Spinal cord (tissue), 9 donors: ENCODE measurements at regions not wholly inside any gene's neighbourhood (a gene's known extent, or its start where the extent isn't known, plus 50 kb on each side); places are given as distances from the start of the nearest gene placed in this dataset.
A peak's percentile ranks its signal among the peaks of the same experiment; 100 is the strongest.

Experiments
- DNase-seq, 6 donors: peaks; one replicate each; pipeline versions ENCODE4 v3.0.0 to v3.0.0-alpha.2; 2013 to 2015; ENCODE audit warnings: low spot score in 6 of 6, low read depth in 4 of 6
- H3K27ac ChIP-seq: one replicate; pipeline ENCODE4 v1.5.1; 2013; ENCODE audit warnings: low read depth, low read length, control low read depth
- H3K27me3 ChIP-seq: one replicate; pipeline ENCODE4 v1.6.1; 2013; ENCODE audit warnings: low read length; ENCODE audit not compliant: control insufficient read depth, insufficient read depth
- H3K36me3 ChIP-seq: one replicate; pipeline ENCODE4 v1.6.1; 2013; ENCODE audit warnings: low read length; ENCODE audit not compliant: control insufficient read depth, insufficient read depth
- H3K4me1 ChIP-seq: one replicate; pipeline ENCODE4 v1.6.1; 2013; ENCODE audit warnings: low read length; ENCODE audit not compliant: control insufficient read depth, insufficient read depth
- H3K4me3 ChIP-seq: one replicate; pipeline ENCODE4 v1.5.1; 2013; ENCODE audit warnings: low read depth, low read length, control low read depth
- H3K9me3 ChIP-seq: one replicate; pipeline ENCODE4 v1.6.1; 2013; ENCODE audit warnings: low read length; ENCODE audit not compliant: control insufficient read depth, insufficient read depth
- WGBS: methylation state at CpG from one replicate; pipeline ENCODE4 v1.1.5; 2013; ENCODE audit warnings: missing lambda C conversion rate; ENCODE audit not compliant: insufficient coverage; 5-methylcytosine and 5-hydroxymethylcytosine counted together
- donor health status: healthy.

DNA sequence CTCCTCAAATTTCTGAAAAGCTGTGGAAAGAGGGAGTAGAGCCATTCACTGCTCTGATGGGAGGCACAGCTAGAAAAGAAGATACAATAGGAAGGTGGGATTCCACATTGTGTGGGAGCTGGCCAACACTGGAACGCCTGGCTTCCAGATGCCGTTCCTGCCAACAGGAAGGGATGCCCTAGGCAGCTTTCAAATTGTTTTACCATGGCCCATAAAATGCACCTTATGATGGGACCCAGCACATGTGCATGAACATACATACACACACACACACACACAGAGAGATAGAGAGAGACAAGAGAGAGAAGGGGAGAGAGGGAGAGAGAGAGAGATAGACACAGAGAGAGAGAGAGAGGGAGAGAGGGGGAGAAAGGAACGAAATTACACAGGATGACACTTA, 86.1 kb upstream of the BZW1 start:
- no peak for DNase-seq
- no CpG with 5 or more reads among the region's 3 CpGs for WGBS
- Histone ChIP-seq H3K4me3 (no peak overlapping the region), H3K36me3 (no peaks in the 10 kb centered on the region), H3K4me1 (no peaks in the 10 kb centered on the region), H3K9me3 (no peaks in the 10 kb centered on the region), H3K27ac (no peak overlapping the region), H3K27me3 (no peaks in the 10 kb centered on the region)

DNA sequence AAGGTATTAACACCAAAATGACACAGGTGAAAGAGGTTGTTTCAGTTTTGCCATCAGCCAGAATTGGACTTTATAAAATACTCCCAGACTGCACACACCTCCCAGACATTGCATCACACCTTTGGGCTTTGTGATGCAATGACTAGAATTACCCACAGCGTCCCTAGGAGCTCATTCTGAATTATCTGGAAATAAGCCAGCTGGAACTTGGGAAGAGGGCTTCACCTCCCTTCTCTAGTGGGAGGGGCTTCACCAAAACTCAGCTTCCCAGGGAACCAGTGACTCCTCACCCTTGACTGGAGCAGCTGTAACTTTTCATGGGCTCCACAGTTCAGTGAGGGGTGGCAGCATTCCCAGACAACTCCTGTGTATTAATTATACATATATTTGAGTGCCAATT, 83.1 kb upstream of the BZW1 start:
- Histone ChIP-seq H3K27me3 (no peaks in the 10 kb centered on the region), H3K4me1 (no peaks in the 10 kb centered on the region), H3K4me3 (no peak overlapping the region), H3K9me3 (no peaks in the 10 kb centered on the region), H3K36me3 (no peaks in the 10 kb centered on the region), H3K27ac (no peak overlapping the region)
- WGBS, result no CpG with 5 or more reads among the region's 1 CpG
- peak in 1 of 6 donors; percentile 34 for DNase-seq

DNA sequence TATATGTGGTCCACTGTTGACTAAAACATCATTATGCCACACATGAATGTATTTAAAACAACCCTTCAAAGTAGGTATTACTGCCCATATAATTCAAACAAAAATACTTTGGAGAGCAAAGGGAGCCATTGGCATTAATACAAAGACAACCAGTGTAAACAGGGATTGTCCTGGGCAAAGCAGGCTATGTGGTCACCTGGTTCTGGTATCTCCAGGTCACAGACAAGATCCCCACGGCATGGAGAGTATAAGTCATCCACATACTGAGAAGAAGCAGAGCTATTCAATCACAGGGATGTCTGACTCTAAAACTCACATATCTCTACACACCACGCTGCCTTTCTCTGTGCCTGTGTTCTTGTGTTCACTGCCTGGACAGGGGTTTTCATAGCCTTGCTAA, 81.4 kb upstream of the BZW1 start:
- H3K27ac ChIP-seq, result no peak overlapping the region
- no peaks in the 10 kb centered on the region for H3K9me3 ChIP-seq
- H3K27me3 ChIP-seq, result no peaks in the 10 kb centered on the region
- 79% methylated on average over 2 of the region's 2 CpGs for WGBS
- H3K4me3 ChIP-seq, result no peak overlapping the region
- no peak for DNase-seq
- no peaks in the 10 kb centered on the region for H3K36me3 ChIP-seq
- no peaks in the 10 kb centered on the region for H3K4me1 ChIP-seq

DNA sequence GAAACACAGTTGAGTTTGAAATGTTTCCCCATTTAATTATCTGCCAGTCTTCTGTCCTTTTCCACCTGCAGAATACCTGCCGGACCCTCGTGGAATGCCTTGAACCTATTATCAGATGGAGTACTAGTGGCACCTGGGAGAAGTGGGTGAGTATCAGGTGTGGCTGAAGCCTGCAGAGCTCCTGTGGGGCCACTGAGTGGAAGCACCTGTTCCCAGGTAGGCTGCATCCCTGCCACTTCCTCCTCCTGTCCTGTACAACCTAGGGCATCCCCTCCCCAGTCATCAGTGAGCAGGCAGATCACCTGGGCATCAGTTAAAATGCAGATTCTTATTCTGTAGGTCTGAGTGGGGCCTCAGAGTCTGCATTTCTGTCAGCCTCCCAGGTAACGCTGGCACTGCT, 80.8 kb upstream of the BZW1 start:
- no peak overlapping the region for H3K27ac ChIP-seq
- H3K4me1 ChIP-seq, result no peaks in the 10 kb centered on the region
- H3K36me3 ChIP-seq, result no peaks in the 10 kb centered on the region
- no peaks in the 10 kb centered on the region for H3K9me3 ChIP-seq
- 92% methylated on average over 3 of the region's 3 CpGs for WGBS
- H3K4me3 ChIP-seq, result no peak overlapping the region
- DNase-seq, result no peak
- no peaks in the 10 kb centered on the region for H3K27me3 ChIP-seq

DNA sequence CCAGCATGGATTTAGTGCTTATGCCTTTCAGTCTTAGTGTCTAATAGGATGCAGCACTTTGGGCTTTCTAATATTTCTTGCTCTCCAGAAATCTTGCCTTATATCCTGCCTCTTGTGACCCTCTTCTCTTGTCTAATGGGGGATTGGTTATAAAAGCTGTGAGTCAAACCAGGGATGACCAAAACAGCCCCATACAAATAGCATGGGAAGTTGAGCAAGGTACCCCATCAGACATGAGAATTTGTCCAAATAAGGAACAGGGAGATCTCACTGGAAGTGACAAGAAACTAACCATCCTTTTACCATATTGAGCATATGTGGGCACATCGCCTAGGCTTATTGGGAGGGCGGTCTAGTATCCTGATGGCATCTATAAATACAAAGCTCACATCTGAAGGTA, 78.8 kb upstream of the BZW1 start:
- no peaks in the 10 kb centered on the region for H3K27me3 ChIP-seq
- no peaks in the 10 kb centered on the region for H3K9me3 ChIP-seq
- H3K27ac ChIP-seq, result no peak overlapping the region
- H3K36me3 ChIP-seq, result no peaks in the 10 kb centered on the region
- 100% methylated on average over 1 of the region's 2 CpGs for WGBS
- DNase-seq, result no peak
- H3K4me1 ChIP-seq, result no peaks in the 10 kb centered on the region
- H3K4me3 ChIP-seq, result no peak overlapping the region

DNA sequence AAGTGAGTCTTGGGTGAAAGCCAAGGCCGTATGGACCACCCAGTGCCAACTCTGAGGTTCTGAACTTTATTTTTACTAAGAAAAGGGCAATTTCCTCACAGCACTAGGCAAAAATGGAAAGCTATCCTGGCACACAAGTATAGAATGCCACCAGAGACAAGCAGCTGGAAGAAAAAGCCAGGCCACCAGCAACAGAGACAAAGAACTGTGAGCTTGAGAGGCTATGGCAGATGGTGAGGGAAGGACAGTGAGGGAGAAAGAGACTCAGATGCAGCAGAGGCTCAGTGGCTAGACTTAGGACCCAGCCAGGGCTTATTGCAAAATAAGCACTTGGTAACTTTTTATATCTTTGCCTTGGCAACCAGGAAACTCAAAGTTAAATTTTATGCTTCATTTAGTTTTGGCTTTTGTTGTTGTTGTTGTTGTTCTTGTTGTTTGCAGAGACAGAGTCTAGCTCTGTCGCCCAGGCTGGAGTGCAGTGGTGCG, 78.0 kb upstream of the BZW1 start:
- no peaks in the 10 kb centered on the region for H3K4me1 ChIP-seq
- WGBS, result no CpG with 5 or more reads among the region's 3 CpGs
- H3K36me3 ChIP-seq, result no peaks in the 10 kb centered on the region
- H3K4me3 ChIP-seq, result no peak overlapping the region
- H3K27me3 ChIP-seq, result no peaks in the 10 kb centered on the region
- DNase-seq, result no peak
- no peak overlapping the region for H3K27ac ChIP-seq
- no peaks in the 10 kb centered on the region for H3K9me3 ChIP-seq

DNA sequence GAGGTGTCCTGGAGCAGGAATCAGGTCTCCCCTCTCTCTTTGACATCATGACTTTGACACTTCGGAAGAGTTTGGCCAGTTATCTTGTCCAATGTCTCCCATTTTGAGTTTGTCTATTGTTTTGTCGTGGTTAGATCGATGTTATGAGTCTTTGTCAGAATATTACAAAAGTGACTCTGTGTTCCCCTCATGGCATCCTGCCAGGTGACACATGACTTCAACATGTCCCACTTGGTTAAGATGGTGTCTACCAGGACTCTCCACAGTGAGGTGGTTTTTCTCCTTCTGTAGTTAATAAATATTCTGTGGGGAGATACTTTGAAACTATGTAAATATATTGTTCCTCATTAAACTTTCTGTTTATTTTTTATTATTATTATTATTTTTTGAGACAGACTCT, 76.6 kb upstream of the BZW1 start:
- Histone ChIP-seq H3K9me3 (no peaks in the 10 kb centered on the region), H3K4me1 (no peaks in the 10 kb centered on the region), H3K4me3 (no peak overlapping the region), H3K27me3 (no peaks in the 10 kb centered on the region), H3K27ac (no peak overlapping the region), H3K36me3 (no peaks in the 10 kb centered on the region)
- DNase-seq, result no peak
- WGBS, result no CpG with 5 or more reads among the region's 3 CpGs

DNA sequence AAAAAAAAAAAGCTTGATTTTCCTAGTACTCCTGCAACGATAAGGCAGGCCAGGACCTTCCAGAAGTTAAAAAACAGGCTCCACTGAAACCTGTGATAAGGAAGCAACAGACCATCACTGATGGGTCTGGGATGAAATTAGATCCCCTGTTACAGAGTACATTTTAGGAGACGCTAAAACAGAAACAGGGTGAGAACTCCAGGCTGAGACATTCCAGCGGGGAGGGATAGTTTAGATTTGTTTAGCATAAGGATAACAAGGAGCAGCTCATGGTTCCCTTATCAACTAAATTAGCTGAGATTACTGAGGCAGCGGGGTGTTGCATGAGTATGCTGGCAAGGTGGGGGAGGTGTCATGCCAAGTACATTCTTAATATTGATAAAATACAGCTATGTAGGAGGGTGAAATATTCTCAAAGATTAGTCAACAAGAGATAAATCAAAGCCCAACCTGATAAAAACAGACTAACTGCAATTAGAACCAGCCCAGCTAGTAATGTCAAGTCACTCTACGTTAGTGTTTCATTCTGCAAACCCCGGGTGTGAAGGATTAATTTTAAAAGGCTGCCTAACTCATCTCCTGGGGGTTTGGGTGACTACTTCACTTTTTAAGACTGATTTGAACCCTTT, 75.0 kb upstream of the BZW1 start:
- WGBS, result no CpG with 5 or more reads among the region's 6 CpGs

DNA sequence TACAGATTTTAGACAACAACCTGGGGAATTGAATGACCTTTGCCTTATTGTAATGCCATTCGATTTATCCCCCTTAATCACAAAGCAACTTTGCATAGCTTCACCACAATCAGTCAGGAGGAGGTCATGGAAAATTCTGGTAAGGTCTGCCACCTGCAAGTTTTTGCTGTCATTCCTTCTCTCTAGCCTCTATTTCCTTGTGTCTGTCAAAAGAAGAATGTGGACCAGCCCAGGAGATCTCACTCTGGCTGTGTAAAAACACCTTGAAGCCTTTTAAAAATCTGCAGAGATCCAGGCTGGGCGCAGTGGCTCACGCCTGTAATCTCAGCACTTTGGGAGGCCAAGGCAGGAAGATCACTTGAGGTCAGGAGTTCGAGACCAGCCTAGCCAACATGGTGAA, 74.1 kb upstream of the BZW1 start:
- DNase-seq, result no peak
- H3K27ac ChIP-seq, result no peak overlapping the region
- no peaks in the 10 kb centered on the region for H3K36me3 ChIP-seq
- peaks cover 4% of the 10 kb centered on the region for H3K4me1 ChIP-seq
- no peak overlapping the region for H3K4me3 ChIP-seq
- WGBS, result 90% methylated on average over 3 of the region's 4 CpGs
- no peaks in the 10 kb centered on the region for H3K9me3 ChIP-seq
- H3K27me3 ChIP-seq, result no peaks in the 10 kb centered on the region

More for the DNA sequence above, 75.0 kb upstream of the BZW1 start:
- Histone ChIP-seq H3K4me1 (peaks cover 4% of the 10 kb centered on the region), H3K27ac (no peak overlapping the region), H3K4me3 (no peak overlapping the region), H3K27me3 (no peaks in the 10 kb centered on the region), H3K9me3 (no peaks in the 10 kb centered on the region), H3K36me3 (no peaks in the 10 kb centered on the region)
- no peak for DNase-seq

DNA sequence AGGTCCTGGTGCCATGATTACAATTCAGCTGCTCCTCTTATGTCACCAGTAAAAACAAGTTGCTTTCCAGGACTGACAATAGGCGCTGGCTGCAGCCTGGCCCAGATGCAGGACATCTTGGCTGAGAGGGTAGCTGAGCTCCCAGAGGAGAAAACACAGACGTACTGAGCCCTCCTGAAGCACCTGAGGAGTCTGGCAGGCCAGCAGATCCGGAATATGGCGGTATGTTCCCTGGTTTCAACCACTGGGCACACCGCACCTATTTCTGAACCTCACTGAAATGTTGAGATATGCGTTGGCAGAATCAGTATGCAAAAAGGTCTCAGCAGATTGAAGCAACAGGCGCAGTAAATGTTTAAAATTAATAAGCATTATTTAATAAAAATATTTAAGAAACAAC, 73.1 kb upstream of the BZW1 start:
- WGBS, result 82% methylated on average over 5 of the region's 7 CpGs
- DNase-seq, result no peak
- no peak overlapping the region for H3K27ac ChIP-seq
- H3K4me3 ChIP-seq, result no peak overlapping the region
- no peaks in the 10 kb centered on the region for H3K36me3 ChIP-seq
- no peaks in the 10 kb centered on the region for H3K27me3 ChIP-seq
- H3K9me3 ChIP-seq, result no peaks in the 10 kb centered on the region
- H3K4me1 ChIP-seq, result peaks cover 4% of the 10 kb centered on the region
